Rectal smooth muscle tissue (tissue), 1 donor: ENCODE measurements at regions not wholly inside any gene's neighbourhood (a gene's known extent, or its start where the extent isn't known, plus 50 kb on each side); places are given as distances from the start of the nearest gene placed in this dataset.

ENCODE experiments used
- H3K27ac ChIP-seq: one replicate; pipeline ENCODE4 v1.7.0; 2013; ENCODE audit warnings: low read depth, low read length, inconsistent platforms
- H3K27me3 ChIP-seq: one replicate; pipeline ENCODE4 v1.7.0; 2013; ENCODE audit warnings: low read length; ENCODE audit not compliant: control insufficient read depth, insufficient read depth
- H3K36me3 ChIP-seq: one replicate; pipeline ENCODE4 v1.7.0; 2013; ENCODE audit warnings: low read length; ENCODE audit not compliant: control insufficient read depth, insufficient read depth
- H3K4me1 ChIP-seq: one replicate; pipeline ENCODE4 v1.7.0; 2013; ENCODE audit warnings: low read length; ENCODE audit not compliant: control insufficient read depth, insufficient read depth
- H3K4me3 ChIP-seq: one replicate; pipeline ENCODE4 v1.7.0; 2013; ENCODE audit warnings: low read length
- H3K9ac ChIP-seq: one replicate; pipeline ENCODE4 v1.7.0; 2013; ENCODE audit warnings: low read length

DNA sequence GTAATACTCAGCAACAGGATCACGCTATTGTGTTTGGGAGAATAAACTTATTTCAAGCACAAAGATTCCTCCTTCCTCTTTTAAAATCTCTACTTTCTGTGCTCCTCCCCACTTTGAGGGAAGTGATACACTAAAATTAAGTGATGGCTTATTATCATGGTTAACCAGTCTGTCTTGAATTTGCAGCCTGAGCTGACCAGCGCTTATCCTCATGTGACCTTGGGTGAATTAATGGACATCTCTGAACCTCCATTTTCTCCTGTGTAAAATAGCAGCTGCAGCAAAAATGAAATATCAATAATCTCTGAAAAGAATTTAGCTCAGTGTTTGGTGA is 222.6 kb downstream of the BCAS1 start:
- no peak overlapping the region for H3K9ac ChIP-seq
- no peak overlapping the region for H3K4me3 ChIP-seq
- no peak overlapping the region for H3K27ac ChIP-seq
- H3K4me1 ChIP-seq = no peaks in the 10 kb centered on the region
- no peaks in the 10 kb centered on the region for H3K27me3 ChIP-seq
- H3K36me3 ChIP-seq = no peaks in the 10 kb centered on the region

DNA sequence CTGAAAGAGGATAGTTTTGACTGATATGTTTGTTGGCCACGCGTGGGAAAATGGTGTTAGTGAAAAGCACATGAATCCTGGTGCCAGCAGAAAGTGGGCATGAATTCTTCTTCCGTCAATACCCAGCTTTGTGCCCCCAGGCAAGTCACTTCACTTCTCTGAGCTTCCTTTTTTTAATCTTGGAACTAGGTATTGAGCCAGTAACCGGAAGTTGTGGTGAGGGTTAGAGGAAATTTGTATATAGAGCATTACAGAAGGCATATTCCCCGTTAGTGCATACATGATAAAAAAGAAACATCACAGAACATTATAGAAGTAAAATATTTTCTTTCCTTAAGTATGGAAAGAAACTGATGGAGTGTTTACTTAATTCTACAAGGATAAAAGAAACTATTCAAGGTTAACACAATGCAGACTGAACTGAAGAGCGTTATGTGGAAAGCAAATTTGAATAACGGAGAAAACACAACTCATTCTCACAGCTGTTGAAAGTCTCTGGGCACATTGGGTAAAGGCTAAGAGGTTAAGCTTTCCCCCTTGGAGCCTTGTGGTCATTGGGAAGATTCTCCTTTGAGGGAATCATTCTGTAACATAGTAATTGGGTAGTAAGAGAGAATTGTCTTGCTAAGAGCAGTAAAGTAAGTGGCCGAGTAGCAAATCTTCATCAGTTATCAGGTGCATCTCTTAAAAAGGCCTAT is 223.1 kb downstream of the BCAS1 start:
- Histone ChIP-seq H3K27me3 (no peaks in the 10 kb centered on the region), H3K27ac (no peak overlapping the region), H3K36me3 (no peaks in the 10 kb centered on the region), H3K9ac (no peak overlapping the region), H3K4me3 (no peak overlapping the region), H3K4me1 (no peaks in the 10 kb centered on the region)

DNA sequence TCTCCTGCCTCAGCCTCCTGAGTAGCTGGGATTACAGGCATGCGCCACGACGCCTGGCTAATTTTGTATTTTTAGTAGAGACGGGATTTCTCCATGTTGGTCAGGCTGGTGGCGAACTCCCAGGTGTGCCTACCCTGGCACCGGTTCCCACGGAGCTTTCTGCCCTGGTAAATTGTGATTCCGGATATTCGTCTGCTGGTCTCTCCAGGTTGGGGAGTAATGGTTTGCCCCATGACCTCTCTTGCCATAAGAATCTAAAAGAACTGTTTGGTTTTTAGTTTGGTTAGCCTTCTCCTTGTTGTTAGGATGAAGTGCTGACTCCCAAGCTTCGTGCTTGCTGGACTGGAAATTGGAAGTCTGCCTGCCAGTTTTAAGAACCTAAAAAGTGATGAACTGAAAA is 223.8 kb downstream of the BCAS1 start:
- Histone ChIP-seq H3K36me3 (no peaks in the 10 kb centered on the region), H3K27me3 (no peaks in the 10 kb centered on the region), H3K4me1 (no peaks in the 10 kb centered on the region), H3K9ac (no peak overlapping the region), H3K4me3 (no peak overlapping the region), H3K27ac (no peak overlapping the region)

DNA sequence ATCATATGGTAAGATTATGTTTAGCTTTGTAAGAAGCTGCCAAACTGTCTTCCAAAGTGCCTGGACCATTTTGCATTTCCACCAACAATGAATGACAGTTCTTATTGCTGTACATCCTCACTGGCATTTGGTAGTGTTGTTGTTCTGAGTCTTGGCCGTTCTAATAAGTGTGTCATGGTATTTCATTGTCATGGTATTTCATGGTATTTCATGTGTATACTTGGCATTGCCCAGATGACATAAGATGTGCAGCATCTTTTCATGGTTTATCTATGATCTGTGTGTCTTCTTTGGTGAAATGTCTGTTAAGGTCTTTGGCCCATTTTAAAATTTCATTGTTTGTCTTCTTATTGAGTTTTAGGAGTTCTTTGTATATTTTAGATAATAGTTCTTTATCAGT is 224.4 kb downstream of the BCAS1 start:
- Histone ChIP-seq H3K4me3 (no peak overlapping the region), H3K36me3 (no peaks in the 10 kb centered on the region), H3K9ac (no peak overlapping the region), H3K27ac (no peak overlapping the region), H3K27me3 (no peaks in the 10 kb centered on the region), H3K4me1 (no peaks in the 10 kb centered on the region)

DNA sequence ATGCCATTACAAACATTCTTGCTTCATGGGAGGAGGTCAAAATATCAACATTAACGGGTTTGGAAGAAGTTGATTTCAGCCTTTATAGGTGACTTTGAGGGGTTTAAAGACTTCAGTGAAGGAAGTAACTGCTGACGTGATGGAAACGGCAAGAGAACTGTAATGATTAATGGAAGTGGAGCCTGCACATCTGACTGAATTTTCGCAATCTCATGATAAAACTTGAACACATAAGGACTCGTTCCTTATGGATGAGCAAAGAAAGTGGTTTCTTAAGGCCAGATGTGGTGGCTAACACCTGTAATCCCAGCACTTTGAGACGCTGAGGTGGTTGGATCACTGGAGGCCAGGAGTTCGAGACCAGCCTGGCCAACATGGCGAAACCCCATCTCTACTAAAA is 226.1 kb downstream of the BCAS1 start:
- no peak overlapping the region for H3K4me3 ChIP-seq
- no peaks in the 10 kb centered on the region for H3K36me3 ChIP-seq
- no peak overlapping the region for H3K9ac ChIP-seq
- no peaks in the 10 kb centered on the region for H3K4me1 ChIP-seq
- no peak overlapping the region for H3K27ac ChIP-seq
- H3K27me3 ChIP-seq = no peaks in the 10 kb centered on the region

DNA sequence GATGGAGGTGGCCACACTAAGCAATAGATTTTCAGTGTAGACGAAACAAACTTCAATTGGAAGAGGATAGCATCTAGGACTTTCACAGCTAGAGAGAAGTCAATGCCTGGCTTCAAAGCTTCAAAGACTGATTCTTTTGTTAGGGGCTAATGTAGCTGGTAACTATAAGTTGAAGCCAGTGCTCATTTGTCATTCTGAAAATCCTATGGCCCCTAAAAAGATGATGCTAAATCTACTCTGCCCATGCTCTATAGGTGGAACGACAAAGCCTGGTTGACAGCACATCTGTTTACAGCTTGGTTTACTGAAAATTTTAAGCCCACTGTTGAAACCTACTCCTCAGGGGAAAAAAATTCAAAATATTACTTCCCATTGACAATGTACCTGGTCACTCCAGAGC is 226.7 kb downstream of the BCAS1 start:
- Histone ChIP-seq H3K27ac (no peak overlapping the region), H3K4me3 (no peak overlapping the region), H3K36me3 (no peaks in the 10 kb centered on the region), H3K9ac (no peak overlapping the region), H3K4me1 (no peaks in the 10 kb centered on the region), H3K27me3 (no peaks in the 10 kb centered on the region)

DNA sequence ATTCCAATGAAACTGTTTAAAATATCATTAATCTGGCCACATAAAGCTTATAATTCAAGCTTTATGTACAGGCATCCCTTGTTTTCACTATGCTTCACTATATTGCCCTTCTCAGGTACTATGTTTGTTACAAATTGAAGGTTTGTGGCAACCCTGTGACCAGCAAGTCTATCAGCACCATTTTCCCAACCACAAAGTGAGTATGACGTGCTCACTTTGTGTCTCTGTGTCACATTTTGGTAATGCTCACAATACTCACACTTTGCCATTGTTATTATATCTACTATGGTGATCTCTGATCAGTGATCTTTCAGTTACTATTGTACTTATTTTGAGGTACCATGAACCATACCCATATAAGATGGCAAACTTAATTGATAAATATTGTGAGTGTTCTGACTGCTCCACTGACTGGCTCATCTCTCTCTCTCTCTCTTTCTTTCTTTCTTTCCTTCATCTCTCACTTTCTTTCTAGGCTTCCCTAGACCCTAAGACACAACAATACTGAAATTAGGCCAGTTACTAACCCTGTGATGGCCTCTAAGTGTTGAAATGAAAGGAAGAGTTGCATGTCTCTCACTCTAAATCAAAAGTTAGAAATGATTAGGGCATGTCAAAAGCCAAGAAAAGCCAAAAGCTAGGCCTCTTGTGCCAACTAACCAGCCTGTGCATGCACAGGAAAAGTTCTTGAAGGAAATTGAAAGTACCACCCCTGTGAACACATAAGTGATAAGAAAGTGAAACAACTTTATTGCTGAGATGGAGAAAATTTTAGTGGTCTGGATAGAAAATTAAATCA is 227.9 kb downstream of the BCAS1 start:
- no peaks in the 10 kb centered on the region for H3K27me3 ChIP-seq
- H3K4me3 ChIP-seq = no peak overlapping the region
- H3K27ac ChIP-seq = no peak overlapping the region
- no peak overlapping the region for H3K9ac ChIP-seq
- no peaks in the 10 kb centered on the region for H3K4me1 ChIP-seq
- H3K36me3 ChIP-seq = no peaks in the 10 kb centered on the region

DNA sequence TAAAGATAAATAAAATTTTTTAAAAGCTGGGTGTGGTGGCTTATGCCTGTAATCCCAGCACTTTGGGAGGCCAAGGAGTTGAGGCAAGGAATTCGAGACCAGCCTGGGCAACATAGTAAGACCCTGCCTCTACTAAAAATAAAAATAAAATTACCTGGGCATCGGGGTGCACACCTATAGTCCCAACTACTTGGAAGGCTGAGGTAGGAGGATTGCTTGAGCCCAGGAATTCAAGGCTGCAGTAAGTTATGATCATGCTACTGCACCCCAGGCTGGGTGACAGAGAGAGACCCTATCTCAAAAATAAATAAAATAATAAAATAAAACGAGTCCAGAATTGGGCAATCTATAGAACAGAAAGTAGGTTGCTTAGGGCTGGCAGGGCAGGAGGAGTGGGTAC is 228.7 kb downstream of the BCAS1 start:
- no peak overlapping the region for H3K4me3 ChIP-seq
- no peaks in the 10 kb centered on the region for H3K4me1 ChIP-seq
- no peak overlapping the region for H3K9ac ChIP-seq
- no peak overlapping the region for H3K27ac ChIP-seq
- no peaks in the 10 kb centered on the region for H3K27me3 ChIP-seq
- no peaks in the 10 kb centered on the region for H3K36me3 ChIP-seq

DNA sequence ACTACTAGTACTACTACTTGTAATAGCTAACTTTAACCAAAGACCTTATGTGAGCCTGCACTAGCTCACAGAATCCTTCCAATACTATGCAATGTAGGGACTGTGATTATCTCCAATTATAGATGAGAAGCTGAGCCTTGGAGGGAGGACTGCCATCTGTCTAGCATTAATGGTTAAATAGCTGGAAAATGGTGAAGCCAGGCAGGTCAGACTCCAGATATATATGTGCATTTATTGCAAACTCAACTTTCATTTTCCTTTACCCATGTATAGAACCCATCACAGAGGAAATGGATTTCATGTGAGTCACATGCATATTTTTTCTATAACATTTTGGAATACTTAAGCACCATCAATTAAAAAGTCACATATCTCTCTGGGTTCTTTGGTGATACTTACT is 229.9 kb downstream of the BCAS1 start:
- no peak overlapping the region for H3K27ac ChIP-seq
- H3K4me1 ChIP-seq = no peaks in the 10 kb centered on the region
- no peaks in the 10 kb centered on the region for H3K36me3 ChIP-seq
- H3K9ac ChIP-seq = no peak overlapping the region
- H3K27me3 ChIP-seq = no peaks in the 10 kb centered on the region
- no peak overlapping the region for H3K4me3 ChIP-seq

DNA sequence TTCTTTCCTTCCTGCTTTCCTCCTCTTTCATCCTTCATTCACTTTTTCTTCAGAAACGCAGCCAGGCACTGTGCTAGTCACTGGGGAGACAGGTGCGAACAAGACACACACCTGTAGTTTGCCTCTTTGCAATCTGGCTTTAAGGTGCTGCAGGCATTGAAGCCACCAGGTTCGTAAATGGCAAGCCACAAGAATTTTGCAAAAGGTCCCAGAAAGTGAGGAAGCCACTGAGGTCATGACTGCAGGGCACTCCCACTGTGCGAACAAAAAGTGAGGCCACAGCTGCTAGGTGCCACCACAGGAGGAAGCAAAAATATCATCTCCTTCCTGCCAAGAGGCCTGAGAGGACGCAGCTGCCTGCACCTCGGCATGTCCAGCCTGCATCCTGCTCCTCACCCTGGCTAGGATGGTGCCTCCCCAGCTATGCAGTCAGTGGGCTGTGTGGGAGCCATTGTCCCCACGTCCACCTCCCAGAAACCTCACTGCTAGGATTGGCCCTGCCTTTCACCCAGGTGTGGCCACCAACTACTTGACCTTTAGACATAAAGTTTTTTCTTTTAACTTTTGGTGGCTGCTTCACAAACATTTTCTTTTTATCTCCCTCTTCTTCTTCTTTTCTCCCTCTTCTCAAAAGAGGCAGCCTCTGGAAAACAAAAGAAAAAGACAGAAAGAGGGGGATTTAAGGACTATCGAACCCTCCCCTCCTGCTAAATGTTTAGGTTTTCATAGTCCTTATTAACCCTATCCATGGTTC is 230.8 kb downstream of the BCAS1 start:
- no peak overlapping the region for H3K27ac ChIP-seq
- H3K4me3 ChIP-seq = no peak overlapping the region
- no peaks in the 10 kb centered on the region for H3K36me3 ChIP-seq
- H3K4me1 ChIP-seq = no peaks in the 10 kb centered on the region
- no peaks in the 10 kb centered on the region for H3K27me3 ChIP-seq
- H3K9ac ChIP-seq = no peak overlapping the region

DNA sequence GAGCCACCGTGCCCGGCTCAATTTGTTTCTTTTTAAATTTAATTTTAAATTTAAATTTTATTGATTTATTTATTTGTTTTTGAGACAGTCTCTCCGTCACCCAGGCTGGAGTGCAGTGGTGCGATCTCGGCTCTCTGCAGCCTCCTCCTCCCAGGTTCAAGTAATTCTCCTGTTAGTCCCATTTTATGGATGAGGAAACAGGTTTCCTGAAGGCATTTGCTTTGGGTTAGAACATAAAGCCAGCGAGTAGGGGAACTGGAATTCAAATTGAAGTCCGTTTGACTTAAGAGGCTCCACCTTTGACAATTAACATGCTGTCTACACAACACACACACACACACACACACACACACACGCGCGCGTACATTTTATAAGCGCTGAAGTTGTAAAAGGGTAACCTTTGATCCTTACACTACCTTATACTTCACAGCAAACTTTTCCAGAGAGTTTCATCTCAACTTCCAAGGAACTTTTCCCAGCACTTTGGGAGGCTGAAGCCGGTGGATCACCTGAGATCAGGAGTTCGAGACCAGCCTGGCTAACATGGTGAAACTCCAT is 232.0 kb downstream of the BCAS1 start:
- no peak overlapping the region for H3K4me3 ChIP-seq

DNA sequence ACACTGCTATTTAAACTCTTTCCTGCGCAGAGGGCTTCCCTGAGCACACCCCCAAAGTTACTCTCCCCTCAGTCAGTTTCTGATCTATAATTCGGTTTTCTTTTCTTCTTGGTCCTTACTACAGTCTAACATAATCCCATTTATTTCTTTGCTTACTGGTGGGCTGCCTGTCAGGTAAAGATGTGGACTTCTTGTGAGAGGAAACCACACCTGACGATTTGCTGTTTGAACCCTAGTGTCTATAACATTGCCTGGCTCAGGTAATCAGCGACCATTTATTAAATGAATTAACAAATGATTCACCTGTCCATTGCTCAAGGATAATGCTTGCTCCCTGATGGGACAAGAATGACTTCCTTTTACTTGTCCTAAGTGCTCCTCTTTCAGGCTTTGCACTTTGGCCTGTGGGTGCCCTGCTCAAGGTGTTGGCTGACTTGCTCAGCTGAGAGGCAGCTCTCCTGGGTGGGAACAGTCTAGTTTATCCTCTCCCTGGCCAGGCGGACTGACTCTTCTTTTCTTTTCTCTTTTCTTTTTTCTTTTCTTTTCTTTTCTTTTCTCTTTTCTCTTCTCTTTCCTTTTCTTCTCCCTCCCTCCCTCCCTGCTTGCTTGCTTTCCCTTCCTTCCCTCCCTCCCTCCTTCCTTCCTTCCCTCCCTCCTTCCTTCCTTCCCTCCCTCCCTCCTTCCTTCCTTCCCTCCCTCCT is 233.1 kb downstream of the BCAS1 start:
- Histone ChIP-seq H3K27me3 (no peaks in the 10 kb centered on the region), H3K4me3 (no peak overlapping the region), H3K27ac (no peak overlapping the region), H3K9ac (no peak overlapping the region), H3K4me1 (no peaks in the 10 kb centered on the region), H3K36me3 (no peaks in the 10 kb centered on the region)

More for the DNA sequence above, 232.0 kb downstream of the BCAS1 start:
- Histone ChIP-seq H3K27me3 (no peaks in the 10 kb centered on the region), H3K27ac (no peak overlapping the region), H3K9ac (no peak overlapping the region), H3K36me3 (no peaks in the 10 kb centered on the region), H3K4me1 (no peaks in the 10 kb centered on the region)
